GM18907 (cell line): ENCODE measurements at regions not wholly inside any gene's neighbourhood (a gene's known extent, or its start where the extent isn't known, plus 50 kb on each side); places are given as distances from the start of the nearest gene placed in this dataset.

ENCODE experiments used
- ATAC-seq: cut with Tn5 transposase; IDR thresholded peaks from one replicate; pipeline ENCODE4 v1.9.1; 2021; ENCODE audit warnings: mild to moderate bottlenecking, moderate library complexity; ENCODE audit not compliant: unreplicated experiment

DNA sequence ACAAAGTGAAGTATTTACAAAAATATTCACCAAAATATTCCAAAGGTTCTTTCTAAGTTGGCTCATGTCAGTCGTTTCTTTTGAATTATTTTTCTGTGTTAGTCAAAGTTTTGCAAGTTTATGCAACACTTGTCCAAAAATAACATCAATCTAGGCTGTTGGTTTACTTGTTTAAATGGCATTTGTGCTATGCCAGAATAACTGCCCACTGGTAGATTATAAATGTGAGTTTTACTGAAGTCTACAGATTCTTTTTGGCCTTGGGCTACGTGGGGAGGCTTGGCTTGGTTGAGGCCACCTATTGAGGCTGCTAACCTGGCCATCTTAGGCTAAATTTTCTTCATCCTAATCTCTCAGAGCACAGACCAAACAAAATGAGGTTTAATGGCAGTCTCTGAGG lies 1091.9 kb upstream of the RAG2 start:
- ATAC-seq = no peak

DNA sequence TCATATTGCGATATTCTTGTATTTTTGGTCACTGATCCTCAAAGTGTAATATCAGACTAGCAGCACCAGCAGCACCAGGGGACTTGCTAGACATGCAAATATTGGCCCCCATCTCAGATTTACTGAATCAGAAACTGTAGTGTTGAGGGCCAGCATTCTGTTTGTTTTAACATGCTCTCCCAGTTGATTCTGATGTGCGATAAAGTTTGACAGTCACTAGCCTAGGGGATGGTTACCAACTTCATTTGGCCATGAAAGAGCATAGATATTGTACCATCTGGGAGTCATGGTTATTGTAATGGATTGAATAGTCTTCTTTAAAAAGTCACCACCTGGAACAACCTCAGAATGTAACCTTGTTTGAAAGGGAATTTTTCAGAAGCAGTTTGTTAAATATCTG lies 1090.4 kb upstream of the RAG2 start:
- no peak for ATAC-seq

DNA sequence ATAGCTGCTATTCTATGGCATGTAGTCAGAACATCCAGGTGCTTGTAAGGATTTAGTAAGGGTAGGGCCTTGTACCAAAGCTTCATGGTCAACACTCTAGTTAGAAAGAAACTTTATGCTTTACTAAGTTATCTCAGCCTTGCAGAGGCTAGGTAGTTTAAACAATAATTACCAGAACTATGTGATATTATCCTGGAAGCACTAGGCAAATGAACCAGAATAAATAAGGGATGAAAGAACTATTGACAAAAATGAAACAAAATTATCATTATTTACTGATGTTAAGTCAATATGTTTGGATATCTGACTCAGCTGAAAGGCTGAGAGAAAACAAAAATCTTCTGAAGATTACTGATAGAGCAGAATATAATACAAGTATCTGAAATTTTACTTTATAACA lies 1089.1 kb upstream of the RAG2 start:
- ATAC-seq = no peak

DNA sequence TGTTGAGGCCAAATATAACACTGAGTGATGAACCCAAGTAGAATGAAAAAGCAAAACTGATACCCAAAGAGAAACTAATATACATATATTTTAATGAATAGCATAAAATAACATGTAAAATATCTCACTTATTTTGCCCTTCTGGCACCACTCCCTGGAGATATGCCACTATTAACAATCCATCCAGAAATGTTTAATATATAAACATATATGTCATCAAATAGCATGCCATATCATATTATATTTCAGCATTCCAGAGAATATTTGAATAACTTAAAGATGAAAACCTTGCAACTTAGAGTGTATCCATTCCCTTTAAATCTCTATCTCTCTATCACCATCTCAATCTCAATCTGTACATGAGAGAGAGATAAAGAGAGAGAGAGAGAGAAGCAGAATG lies 1073.3 kb upstream of the RAG2 start:
- no peak for ATAC-seq

DNA sequence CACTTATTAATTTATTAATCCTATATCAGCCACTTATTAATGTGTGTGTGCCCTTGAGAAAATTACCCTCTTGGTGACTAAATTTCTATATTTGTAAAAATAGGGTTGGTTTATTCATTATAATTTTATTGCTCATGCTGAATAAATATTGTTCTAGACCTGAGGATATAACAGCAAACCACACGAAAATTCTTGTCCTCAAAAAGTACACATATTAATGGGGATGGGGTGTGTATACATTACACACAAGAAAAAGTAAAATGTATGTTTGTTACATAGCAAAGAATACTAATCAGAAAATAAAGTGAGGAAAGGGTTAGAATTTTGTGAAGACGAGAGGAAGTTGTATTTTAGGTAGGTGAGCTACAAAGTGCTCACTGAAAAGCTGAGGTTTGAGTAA lies 1068.9 kb upstream of the RAG2 start:
- ATAC-seq = no peak

DNA sequence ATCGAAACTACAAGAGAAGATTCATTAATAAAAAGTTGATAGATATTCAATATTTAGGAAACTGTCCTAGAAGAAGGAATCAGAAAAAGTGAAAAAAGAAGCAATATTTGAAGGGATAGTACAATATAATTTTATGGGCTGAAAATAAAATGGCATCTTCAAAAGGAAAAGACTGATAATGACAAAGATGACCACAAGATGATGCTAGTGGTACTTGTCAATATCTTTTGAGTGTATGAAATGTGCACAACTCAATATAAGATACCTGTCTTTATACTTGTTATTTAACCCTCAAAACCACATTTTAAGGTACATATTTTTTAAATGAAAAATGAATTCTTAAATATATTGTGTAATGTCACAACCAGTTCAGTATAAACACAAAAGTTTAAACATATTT lies 1059.6 kb upstream of the RAG2 start:
- ATAC-seq = no peak

DNA sequence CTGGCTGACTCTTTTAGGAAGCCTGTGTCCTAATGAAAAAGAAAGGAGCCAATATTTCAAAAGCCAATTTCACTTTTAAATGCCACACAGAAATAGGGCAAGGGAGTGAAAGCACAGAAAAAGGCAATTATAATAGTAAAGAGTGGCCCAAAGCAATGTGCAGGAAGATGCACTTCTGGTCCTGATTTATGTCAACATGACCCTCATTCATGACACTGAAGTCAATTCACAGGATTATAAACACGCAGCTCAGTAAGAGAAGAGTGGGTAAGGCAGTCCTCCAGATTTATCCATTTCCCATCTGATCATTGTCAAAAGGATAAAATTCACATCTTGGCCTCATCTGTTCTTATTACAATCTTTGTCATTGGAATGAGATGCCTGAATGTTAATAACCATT lies 1049.7 kb upstream of the RAG2 start:
- no peak for ATAC-seq

DNA sequence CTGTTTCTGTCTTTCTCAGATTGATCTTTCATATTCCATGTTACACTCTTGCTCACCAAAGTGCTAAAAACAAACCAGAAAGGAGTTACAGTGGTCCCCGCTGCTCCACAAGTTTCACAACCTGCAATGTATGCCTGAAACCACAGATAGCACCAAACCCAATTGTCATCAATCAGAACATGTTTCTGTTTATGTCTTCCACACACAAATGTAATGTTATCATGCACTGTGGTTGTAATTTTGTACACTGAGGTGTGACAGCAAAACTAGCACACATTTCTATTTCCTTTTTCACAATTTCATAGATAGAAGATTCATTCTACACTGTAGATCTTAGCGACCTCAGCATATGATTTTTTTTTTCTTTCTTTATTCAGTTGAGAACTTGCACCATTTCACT lies 1045.9 kb upstream of the RAG2 start:
- ATAC-seq = no peak

DNA sequence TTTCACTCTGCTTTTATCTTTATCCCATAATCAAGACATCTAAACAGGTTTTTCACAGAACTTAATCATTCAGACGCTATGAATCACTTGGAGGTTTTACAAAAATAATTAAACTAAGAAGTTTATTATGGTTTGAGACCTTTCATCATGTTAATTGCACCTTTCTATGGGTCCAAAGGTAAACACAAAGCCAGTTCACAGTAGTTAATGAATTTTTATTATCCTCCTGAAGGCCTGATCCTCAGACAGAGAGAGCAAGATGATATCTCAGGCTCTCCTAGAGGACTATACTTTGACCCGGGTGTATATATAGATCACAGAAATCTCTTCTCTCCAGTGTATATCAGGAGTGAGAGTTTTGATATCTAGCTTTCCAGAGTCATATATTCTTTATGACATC lies 1044.3 kb upstream of the RAG2 start:
- no peak for ATAC-seq

DNA sequence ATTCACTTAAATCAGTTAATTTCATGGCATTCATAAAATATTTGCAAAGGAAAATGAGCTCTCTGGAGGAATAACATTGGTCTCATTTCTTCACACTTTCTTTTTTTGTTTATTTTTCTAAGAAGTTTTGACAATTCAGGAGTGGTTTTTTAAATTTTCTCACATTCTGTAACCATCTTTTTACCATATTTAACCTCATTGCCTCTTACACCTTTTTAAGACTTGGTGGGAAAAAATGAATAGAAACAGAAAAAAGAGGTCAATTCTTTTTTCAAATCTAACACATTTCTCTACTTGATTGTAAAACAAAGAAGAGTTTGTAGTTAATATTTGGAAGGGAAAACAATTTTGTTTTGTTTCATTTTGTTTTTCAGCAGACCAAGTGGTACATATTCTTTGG lies 1034.7 kb upstream of the RAG2 start:
- ATAC-seq = no peak

DNA sequence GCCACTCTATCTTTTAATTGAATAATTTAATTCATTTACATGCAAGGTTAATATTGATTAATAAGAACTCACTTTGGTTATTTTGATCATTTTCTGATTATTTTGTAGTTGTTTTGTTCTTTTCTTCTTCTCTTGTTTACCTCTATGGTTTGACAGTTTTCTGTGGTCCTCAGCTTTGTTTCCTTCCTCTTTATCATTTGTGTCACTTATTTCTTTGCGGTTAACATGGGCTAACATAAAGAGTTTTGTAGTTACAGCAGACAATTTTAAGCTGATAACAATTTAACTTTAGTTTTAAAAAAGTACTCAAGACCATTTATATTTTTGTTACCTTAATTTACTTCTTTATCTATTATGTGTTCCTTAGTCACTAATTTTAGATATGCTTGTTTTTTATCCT lies 1032.8 kb upstream of the RAG2 start:
- no peak for ATAC-seq

DNA sequence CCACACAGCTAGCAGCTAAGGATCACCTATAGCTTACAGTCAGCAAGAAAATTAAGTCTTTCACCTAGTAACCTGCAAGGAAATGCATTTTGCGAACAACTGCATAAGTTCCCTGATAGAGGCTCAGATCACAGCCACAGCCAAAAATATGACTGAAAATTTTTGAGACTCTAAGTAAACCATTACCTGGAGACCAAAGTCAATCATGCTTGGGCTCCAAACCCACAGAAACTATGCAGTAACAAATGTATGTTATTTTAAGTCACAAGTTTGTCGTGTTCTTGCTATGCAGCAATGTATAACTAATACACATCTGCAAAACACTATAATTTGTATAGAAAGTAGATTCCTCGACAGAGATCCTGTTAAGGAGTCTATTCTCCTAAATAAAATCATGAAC lies 1025.7 kb upstream of the RAG2 start:
- no peak for ATAC-seq

DNA sequence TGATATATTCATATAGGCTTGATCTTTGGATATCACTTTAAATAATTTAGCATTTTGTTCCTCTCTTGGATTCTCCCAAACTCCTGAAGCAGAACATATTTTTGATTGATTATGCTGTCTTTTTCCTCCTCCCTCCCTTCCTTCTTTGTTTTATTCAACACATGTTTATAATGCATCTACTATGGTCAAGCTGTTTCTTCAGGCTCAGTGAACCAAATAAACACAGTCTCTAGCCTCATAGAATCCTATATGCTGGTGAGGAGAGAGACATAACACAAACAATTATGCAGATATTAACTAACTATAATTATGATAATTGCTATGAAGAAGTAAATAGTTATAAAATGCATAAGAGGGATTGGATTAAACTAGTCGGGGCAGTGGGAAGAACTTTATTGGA lies 1023.6 kb upstream of the RAG2 start:
- no peak for ATAC-seq

DNA sequence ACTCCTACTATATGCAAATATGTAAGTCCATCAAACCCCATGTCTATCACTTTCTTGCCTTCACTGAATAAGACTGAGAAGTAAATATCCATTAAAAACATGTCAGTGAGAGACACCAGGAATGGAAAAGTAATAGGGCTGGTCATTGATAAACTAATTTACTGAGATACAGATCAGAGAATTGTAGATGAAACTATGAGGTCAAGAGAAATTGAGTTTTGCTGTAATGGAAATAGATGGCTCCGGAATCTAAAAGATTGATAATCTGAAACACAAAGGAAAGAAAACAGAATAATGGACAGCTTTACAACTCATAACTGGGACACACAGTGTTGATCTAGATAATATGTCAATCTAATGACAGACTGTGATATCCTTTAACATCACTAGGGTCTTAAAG lies 1018.3 kb upstream of the RAG2 start:
- no peak for ATAC-seq

DNA sequence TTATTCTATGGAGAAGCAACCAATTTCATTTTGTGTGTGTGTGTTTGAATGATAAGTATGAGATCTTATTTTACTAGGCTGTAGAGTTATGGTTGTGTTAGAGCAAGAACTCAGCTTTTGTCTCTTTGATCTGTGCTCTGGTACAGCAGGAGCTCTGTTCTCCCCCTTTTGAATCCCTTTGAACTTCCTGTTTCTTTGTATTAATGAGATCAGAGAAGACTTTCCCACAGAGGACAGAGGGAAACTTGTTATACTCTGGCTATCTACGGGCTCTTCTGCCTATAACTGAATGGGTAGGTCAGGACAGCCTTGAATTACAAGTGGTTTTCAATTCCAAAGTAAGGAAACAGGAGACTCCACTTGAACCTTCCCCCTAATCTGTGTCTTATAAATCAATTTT lies 1015.0 kb upstream of the RAG2 start:
- no peak for ATAC-seq

DNA sequence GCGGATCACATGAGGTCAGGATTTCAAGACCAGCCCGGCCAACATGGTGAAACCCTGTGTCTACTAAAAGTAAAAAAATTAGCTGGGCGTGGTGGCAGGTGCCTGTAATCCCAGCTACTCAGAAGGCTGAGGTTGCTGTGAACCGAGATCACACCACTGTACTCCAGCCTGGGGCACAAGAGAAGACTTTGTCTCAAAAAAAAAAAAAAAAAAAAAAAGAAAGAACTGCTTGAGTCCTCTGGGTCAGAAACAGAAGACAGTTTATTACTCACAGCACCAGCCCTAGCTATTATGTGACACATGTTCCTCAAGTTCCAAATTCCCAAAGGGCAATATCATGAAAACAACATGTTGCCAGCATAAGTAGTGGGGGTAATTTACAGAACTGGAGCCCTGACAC lies 1014.1 kb upstream of the RAG2 start:
- ATAC-seq = no peak

DNA sequence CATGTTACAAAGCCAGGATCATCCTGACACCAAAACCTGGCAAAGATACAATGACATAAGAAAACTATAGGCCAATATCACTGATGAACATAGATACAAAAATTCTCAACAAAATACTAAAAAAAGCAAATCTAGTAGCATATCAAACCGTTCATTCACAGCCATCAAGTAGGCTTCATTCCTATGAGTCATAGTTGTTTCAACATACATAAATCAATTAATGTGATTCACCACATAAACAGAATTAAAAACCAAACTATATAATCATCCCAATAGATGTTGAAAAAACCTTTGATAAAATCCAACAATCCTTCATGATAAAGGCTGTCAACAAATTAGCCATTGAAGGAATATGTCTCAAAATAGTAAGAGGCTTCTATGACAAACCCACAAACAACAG lies 1007.2 kb upstream of the RAG2 start:
- no peak for ATAC-seq

DNA sequence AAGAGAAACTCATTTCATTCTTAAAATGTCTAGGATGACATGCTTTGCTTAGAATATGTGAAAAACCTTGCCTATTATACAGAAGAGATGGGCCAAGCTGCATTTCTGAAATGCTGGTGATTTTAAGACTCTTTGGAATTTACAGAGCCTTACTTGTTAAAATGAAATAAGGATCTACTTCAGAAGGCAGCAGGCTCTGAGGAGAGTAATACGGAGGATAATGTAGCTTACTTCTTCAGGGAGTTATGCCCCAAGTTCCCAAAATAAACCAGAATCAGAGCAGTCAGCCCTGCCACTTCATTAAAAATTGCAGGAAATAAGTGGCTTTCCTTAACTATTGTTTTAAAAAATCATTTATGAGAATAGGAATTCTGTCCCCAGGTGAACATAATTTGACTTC lies 1000.3 kb upstream of the RAG2 start:
- no peak for ATAC-seq

DNA sequence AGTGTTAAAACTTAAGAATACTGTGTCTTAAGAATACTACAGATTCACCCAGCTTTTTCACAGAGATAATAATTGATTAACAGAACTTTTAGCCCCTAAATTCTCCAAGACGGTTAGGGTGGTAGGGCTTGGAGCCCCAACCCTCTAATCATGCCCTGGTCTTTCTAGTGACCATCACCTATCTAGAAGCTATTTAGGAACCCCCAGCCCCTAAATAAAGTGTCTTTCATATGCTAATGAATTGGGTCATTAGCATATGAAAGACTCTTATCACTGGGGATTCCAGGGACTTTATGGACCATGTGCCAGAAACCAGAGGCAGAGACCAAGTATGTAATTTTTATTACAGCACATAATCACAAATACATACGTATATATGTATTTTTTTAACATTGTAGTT lies 999.7 kb upstream of the RAG2 start:
- no peak for ATAC-seq

DNA sequence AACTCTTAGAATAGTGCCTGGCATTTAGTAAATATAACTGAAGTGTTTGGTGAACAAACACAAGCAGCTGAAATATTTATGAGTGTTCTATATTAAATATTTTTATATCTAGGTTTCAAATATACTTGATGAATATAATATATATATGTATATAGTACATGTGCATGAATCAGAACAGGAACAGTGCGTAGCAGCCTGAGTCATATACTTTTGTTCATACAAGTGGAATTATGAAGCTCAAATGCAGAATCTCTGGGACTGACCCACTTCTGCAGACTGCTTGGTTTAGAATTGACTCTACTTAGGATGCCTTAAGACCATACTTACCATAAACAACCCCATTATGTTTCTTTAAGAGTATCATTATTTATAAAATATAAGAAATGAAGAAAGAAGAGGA lies 997.8 kb upstream of the RAG2 start:
- ATAC-seq = no peak

DNA sequence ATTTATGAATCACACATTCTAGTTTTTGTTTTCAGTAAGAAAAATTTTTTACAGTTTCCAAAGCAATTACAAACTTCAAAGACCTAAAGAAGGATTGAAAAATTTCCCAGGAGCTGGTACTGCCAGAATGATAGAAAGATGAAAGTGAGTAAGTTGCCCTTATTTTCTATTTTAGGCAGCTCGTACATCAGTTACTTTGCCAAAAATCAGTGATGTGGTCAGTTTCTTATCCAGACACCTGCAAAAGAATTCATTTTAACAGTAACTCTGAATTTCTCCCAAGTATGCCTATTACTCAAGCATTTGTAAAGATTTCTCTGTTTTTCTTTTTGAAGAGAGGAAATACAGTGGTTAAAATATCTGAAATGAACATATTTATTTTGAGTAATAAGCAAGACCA lies 976.3 kb upstream of the RAG2 start:
- ATAC-seq = no peak

DNA sequence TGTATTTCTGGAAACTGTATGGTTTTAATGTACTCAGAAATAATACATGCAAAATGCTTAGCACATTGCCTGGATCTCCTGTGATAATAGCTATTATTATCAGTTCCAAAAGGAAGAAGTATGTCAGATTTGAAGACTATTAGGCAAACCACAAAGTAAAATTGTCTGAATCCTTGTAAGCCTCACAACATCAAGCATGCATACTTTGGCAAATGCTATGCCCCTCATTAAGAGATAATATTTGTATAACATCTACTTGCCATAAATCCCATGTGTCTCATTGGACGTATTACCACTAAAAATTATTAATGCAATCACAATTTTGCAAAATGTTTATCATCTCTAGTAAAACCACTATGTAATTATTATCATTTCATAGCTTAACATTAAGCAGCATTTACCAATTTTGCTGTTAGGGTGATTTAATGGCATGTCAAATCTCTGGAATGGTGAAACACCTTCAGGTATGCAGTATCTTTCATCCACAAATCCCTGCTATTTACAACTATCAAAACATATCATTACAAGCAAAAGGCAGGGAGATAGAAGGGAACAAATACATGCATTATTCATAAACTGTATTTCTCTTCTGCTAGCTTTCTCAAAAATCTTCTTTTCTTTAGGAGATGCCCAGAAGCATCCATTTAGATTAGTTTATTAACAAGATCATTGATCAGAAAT lies 974.6 kb upstream of the RAG2 start:
- ATAC-seq = no peak

DNA sequence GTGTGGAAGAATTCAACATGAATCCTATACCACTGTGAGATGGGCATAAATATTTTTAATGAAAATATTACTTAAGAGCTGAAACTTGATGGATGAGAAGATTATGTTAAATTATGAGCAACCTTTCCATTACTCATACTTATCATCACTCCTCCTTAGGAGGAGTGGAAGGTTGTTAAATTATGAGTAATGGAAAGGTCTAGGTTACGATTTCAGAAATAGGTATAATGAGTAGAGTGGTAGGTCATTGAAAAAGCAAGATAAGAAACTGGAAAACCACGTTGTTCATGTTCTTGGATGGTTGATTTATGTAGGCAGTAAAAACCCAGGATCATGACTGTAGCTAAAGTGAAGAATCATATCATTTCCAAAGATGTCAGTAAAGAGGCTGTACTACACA lies 973.2 kb upstream of the RAG2 start:
- no peak for ATAC-seq

DNA sequence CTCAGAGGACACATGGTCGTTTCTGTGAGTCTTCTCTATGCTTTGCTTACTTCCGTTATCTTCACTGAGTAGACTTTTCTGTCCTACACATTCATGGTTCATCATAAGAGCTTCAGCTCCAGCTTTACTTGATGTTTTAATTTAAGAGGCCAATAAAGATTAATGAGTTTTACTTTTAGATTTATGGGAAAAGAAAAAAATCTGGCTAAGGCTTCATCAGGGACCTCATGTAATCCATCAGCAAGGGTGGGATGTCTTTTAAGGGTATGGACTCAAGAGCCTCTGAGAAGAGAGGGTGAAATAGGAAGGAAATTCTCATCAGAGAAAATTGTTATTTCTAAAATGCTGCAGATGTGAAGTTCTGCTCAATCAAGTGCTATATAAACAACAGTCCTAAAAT lies 963.0 kb upstream of the RAG2 start:
- no peak for ATAC-seq
